ENCODE measurements at regions not wholly inside any gene's neighbourhood (a gene's known extent, or its start where the extent isn't known, plus 50 kb on each side); places are given as distances from the start of the nearest gene placed in this dataset.

- Histone ChIP-seq H2AK9ac (replicated peaks; ENCODE audit: low read depth, low read length, poor library complexity) (no peak overlapping the region), H2BK15ac (ENCODE audit: low read depth, low read length) (no peak overlapping the region), H3K18ac (ENCODE audit: low read depth, low read length) (no peak overlapping the region), H4K91ac (ENCODE audit: insufficient read depth, low read depth, low read length) (no peak overlapping the region), H2AFZ (replicated peaks; ENCODE audit: low read length, poor library complexity) (no peak overlapping the region), H3K79me1 (ENCODE audit: low read depth in 1 of 2, low read length in 2 of 2) (no peaks in the 10 kb centered on the region), H3K27me3 (ENCODE audit: control insufficient read depth, insufficient read depth, low read length) (no peaks in the 10 kb centered on the region), H4K5ac (ENCODE audit: low read depth, low read length) (no peak overlapping the region), H3K36me3 (ENCODE audit: control insufficient read depth, insufficient read depth, low read length) (no peaks in the 10 kb centered on the region), H2BK120ac (ENCODE audit: low read depth, low read length) (no peak overlapping the region), H3K56ac (ENCODE audit: extremely low read depth, insufficient read depth, low read length) (no peak overlapping the region), H3K9ac (ENCODE audit: low read depth, low read length) (no peak overlapping the region), H4K8ac (ENCODE audit: low read depth in 2 of 2, low read length in 2 of 2) (no peak overlapping the region), H2BK5ac (ENCODE audit: low read depth, low read length, poor library complexity, severe bottlenecking) (no peak overlapping the region), H3K4me2 (ENCODE audit: low read depth, low read length) (no peak overlapping the region), H3K4me1 (ENCODE audit: control insufficient read depth, insufficient read depth, low read length) (no peaks in the 10 kb centered on the region), H3K9me1 (ENCODE audit: insufficient read depth, low read length) (no peaks in the 10 kb centered on the region), H3K4ac (ENCODE audit: low read depth, low read length) (no peak overlapping the region), H2BK20ac (ENCODE audit: low read depth, low read length) (no peak overlapping the region), H2AK5ac (ENCODE audit: low read depth, low read length) (no peak overlapping the region), H3K4me3 (ENCODE audit: insufficient read depth, low read depth, low read length) (no peak overlapping the region), H3K9me3 (ENCODE audit: control insufficient read depth, insufficient read depth, low read length) (no peaks in the 10 kb centered on the region), H4K20me1 (ENCODE audit: insufficient read depth, low read length) (no peaks in the 10 kb centered on the region), H3K23ac (ENCODE audit: low read depth, low read length) (no peak overlapping the region), H3K27ac (ENCODE audit: insufficient read depth, low read length) (no peak overlapping the region), H3K14ac (replicated peaks; ENCODE audit: low read depth, low read length) (no peak overlapping the region)
- no peak for TF ChIP-seq ELK1 (IDR thresholded peaks at IDR 0.05; ENCODE audit: borderline replicate concordance, low read depth, low read length)
- TF ChIP-seq RAD21 (IDR thresholded peaks at IDR 0.05; ENCODE audit: low read length), result no peak
- no peak for TF ChIP-seq POLR2A (IDR thresholded peaks at IDR 0.05; ENCODE audit: low read depth, low read length)
- TF ChIP-seq FOS (IDR thresholded peaks at IDR 0.05; ENCODE audit: low read depth, low read length), result no peak
- no peak for TF ChIP-seq RFX5 (IDR thresholded peaks at IDR 0.05; ENCODE audit: low read depth, low read length)
- no peak for TF ChIP-seq RCOR1 (IDR thresholded peaks at IDR 0.05; ENCODE audit: insufficient replicate concordance, low read length)
- no peak for TF ChIP-seq CHD1 (IDR thresholded peaks at IDR 0.05; ENCODE audit: low read depth, low read length)
- TF ChIP-seq SMC3 (IDR thresholded peaks at IDR 0.05; ENCODE audit: low read depth, low read length), result no peak
- intact Hi-C loops (cut with micrococcal nuclease) (no loop called here), dilution Hi-C loops (cut with HindIII; ENCODE audit: low sequenced_read_pairs, unreplicated experiment) (no loop called here), in situ Hi-C loops (cut with MboI; ENCODE audit: low sequenced_read_pairs) (no loop called here)
- no peak for DNase-seq
- no CpG with 5 or more reads among the region's 5 CpGs for WGBS, 2 experiments (ENCODE audit: extremely low coverage in 2 of 2, insufficient read length in 1 of 2)
- BruUV-seq (replicated peaks), result no TSS peak
- ChIA-PET CTCF (no interaction called here), POLR2A (ENCODE audit: unreplicated experiment) (no interaction called here)
- ATAC-seq (ENCODE audit: low read depth), result no peak
Observed at GRCh38 chr7:45408409-45408737, 165.8 kb upstream of the ADCY1 start.
